HG02973 (cell line): ENCODE measurements at regions not wholly inside any gene's neighbourhood (a gene's known extent, or its start where the extent isn't known, plus 50 kb on each side); places are given as distances from the start of the nearest gene placed in this dataset.
"Not testable (repeated sequence)": the region's sequence is repeated elsewhere in the genome, so short reads cannot be mapped to it uniquely, and the experiment has no call there.

Experiments used
- ATAC-seq: cut with Tn5 transposase; IDR thresholded peaks from one replicate; pipeline ENCODE4 v1.9.1; 2021; ENCODE audit warnings: moderate library complexity; ENCODE audit not compliant: unreplicated experiment

- ATAC-seq, result no peak
These were observed 1354.5 kb downstream of the XPNPEP1 start for GRCh38 chr10:108568824-108569223.

- ATAC-seq, result peak; percentile 71
These were observed 1355.2 kb downstream of the XPNPEP1 start for GRCh38 chr10:108567899-108568752.

GRCh38 chr10:108566316-108567107, 1356.8 kb downstream of the XPNPEP1 start:
- no peak for ATAC-seq

GRCh38 chr10:108562105-108562504, 1361.2 kb downstream of the XPNPEP1 start:
- peak; percentile 52 for ATAC-seq

- ATAC-seq, result no peak
These were observed 1361.7 kb downstream of the XPNPEP1 start for GRCh38 chr10:108561649-108562048.

- ATAC-seq, result no peak
These were observed 1362.8 kb downstream of the XPNPEP1 start for GRCh38 chr10:108560488-108560887.

- ATAC-seq, result no peak
These were observed 1367.1 kb downstream of the XPNPEP1 start for GRCh38 chr10:108556186-108556585.

GRCh38 chr10:108545921-108546320, 1377.4 kb downstream of the XPNPEP1 start:
- ATAC-seq, result peak; percentile 85

- ATAC-seq, result peak; percentile 74
These were observed 1378.7 kb downstream of the XPNPEP1 start for GRCh38 chr10:108544500-108545120.

- not testable (repeated sequence) for ATAC-seq
These were observed 1369.0 kb upstream of the SORCS1 start for GRCh38 chr10:108533551-108533950.

GRCh38 chr10:108523016-108523800, 1358.7 kb upstream of the SORCS1 start:
- ATAC-seq, result no peak

- no peak for ATAC-seq
These were observed 1357.5 kb upstream of the SORCS1 start for GRCh38 chr10:108521827-108522492.

- no peak for ATAC-seq
These were observed 1351.3 kb upstream of the SORCS1 start for GRCh38 chr10:108515821-108516220.

- no peak for ATAC-seq
These were observed 1335.9 kb upstream of the SORCS1 start for GRCh38 chr10:108500396-108500795.

GRCh38 chr10:108496106-108496505, 1331.6 kb upstream of the SORCS1 start:
- no peak for ATAC-seq

GRCh38 chr10:108490944-108491343, 1326.4 kb upstream of the SORCS1 start:
- ATAC-seq, result no peak

GRCh38 chr10:108471420-108471819, 1306.9 kb upstream of the SORCS1 start:
- no peak for ATAC-seq

GRCh38 chr10:108469940-108470339, 1305.4 kb upstream of the SORCS1 start:
- ATAC-seq, result no peak

GRCh38 chr10:108465871-108466641, 1301.5 kb upstream of the SORCS1 start:
- ATAC-seq, result no peak
